ENCODE measurements at regions not wholly inside any gene's neighbourhood (a gene's known extent, or its start where the extent isn't known, plus 50 kb on each side); places are given as distances from the start of the nearest gene placed in this dataset.
"Not testable (repeated sequence)": the region's sequence is repeated elsewhere in the genome, so short reads cannot be mapped to it uniquely, and the experiment has no call there.

- Histone ChIP-seq H3K4me3 (no peak overlapping the region), H3K9me3 (no peaks in the 10 kb centered on the region), H3K27me3 (no peaks in the 10 kb centered on the region), H3K27ac (no peak overlapping the region), H3K36me3 (no peaks in the 10 kb centered on the region), H3K4me1 (no peaks in the 10 kb centered on the region)
- intact Hi-C loops (cut with DNase I; ENCODE audit: low total_unique reads) = no loop called here
- DNase-seq = no peak
- TF ChIP-seq CTCF (IDR thresholded peaks at IDR 0.05) (no peak), EP300 (IDR thresholded peaks at IDR 0.05) (no peak), POLR2A (IDR thresholded peaks at IDR 0.05) (no peak), POLR2AphosphoS5 (IDR thresholded peaks at IDR 0.05) (no peak)
- WGBS, 5 donors = 62 to 79% (median 78%) methylated on average over 3 of the region's 3 CpGs
These were observed 159.1 kb upstream of the NANOGP8 start for GRCh38 chr15:35244227-35244626.

GRCh38 chr15:35243758-35244157 lies 158.7 kb upstream of the NANOGP8 start:
- TF ChIP-seq EP300 (IDR thresholded peaks at IDR 0.05) (no peak), POLR2A (IDR thresholded peaks at IDR 0.05) (no peak), CTCF (IDR thresholded peaks at IDR 0.05) (no peak), POLR2AphosphoS5 (IDR thresholded peaks at IDR 0.05) (no peak)
- H3K4me1 ChIP-seq = no peaks in the 10 kb centered on the region
- H3K27ac ChIP-seq = no peak overlapping the region
- 96 to 99% (median 97%) methylated on average over 3 of the region's 3 CpGs for WGBS, 5 donors
- H3K36me3 ChIP-seq = no peaks in the 10 kb centered on the region
- intact Hi-C loops (cut with DNase I; ENCODE audit: low total_unique reads) = no loop called here
- H3K4me3 ChIP-seq = no peak overlapping the region
- no peaks in the 10 kb centered on the region for H3K27me3 ChIP-seq
- no peak for DNase-seq
- no peaks in the 10 kb centered on the region for H3K9me3 ChIP-seq

- H3K27ac ChIP-seq; H3K36me3 ChIP-seq; intact Hi-C loops (cut with DNase I; ENCODE audit: low total_unique reads); H3K9me3 ChIP-seq; H3K4me1 ChIP-seq; DNase-seq; H3K27me3 ChIP-seq; H3K4me3 ChIP-seq: not testable (repeated sequence)
- 70 to 88% (median 75%) methylated on average over 4 to 6 of the region's 6 CpGs for WGBS, 5 donors
These were observed 154.6 kb upstream of the NANOGP8 start for GRCh38 chr15:35239693-35240092.

- H3K27me3 ChIP-seq; DNase-seq; H3K9me3 ChIP-seq; H3K36me3 ChIP-seq; H3K4me1 ChIP-seq; H3K27ac ChIP-seq; H3K4me3 ChIP-seq; intact Hi-C loops (cut with DNase I; ENCODE audit: low total_unique reads): not testable (repeated sequence)
- 92 to 95% (median 95%) methylated on average over 3 of the region's 3 CpGs for WGBS, 5 donors
These were observed 153.4 kb upstream of the NANOGP8 start for GRCh38 chr15:35238448-35238847.

GRCh38 chr15:35229085-35229484 lies 144.0 kb upstream of the NANOGP8 start:
- Histone ChIP-seq H3K27ac (no peak overlapping the region), H3K9me3 (peaks cover 0 to 9% (median 6%) of the 10 kb centered on the region in 4 donors), H3K4me3 (no peak overlapping the region), H3K36me3 (no peaks in the 10 kb centered on the region), H3K4me1 (no peaks in the 10 kb centered on the region), H3K27me3 (no peaks in the 10 kb centered on the region)
- no peak for DNase-seq
- intact Hi-C loops (cut with DNase I; ENCODE audit: low total_unique reads) = no loop called here
- WGBS, 5 donors = 80 to 91% (median 88%) methylated on average over 3 of the region's 3 CpGs
- no peak for TF ChIP-seq CTCF (IDR thresholded peaks at IDR 0.05)
- no peak for TF ChIP-seq POLR2AphosphoS5 (IDR thresholded peaks at IDR 0.05)
- TF ChIP-seq EP300 (IDR thresholded peaks at IDR 0.05) = no peak
- TF ChIP-seq POLR2A (IDR thresholded peaks at IDR 0.05) = no peak

GRCh38 chr15:35218215-35218614 lies 133.1 kb upstream of the NANOGP8 start:
- Histone ChIP-seq H3K9me3 (no peaks in the 10 kb centered on the region), H3K27ac (no peak overlapping the region), H3K27me3 (no peaks in the 10 kb centered on the region), H3K4me1 (no peaks in the 10 kb centered on the region), H3K36me3 (no peaks in the 10 kb centered on the region), H3K4me3 (no peak overlapping the region)
- TF ChIP-seq EP300 (IDR thresholded peaks at IDR 0.05) (no peak), POLR2A (IDR thresholded peaks at IDR 0.05) (no peak), POLR2AphosphoS5 (IDR thresholded peaks at IDR 0.05) (no peak)
- DNase-seq = no peak
- WGBS, 5 donors = 73 to 93% (median 81%) methylated on average over 1 of the region's 1 CpG
- intact Hi-C loops (cut with DNase I; ENCODE audit: low total_unique reads) = no loop called here
